ENCODE measurements at regions not wholly inside any gene's neighbourhood (a gene's known extent, or its start where the extent isn't known, plus 50 kb on each side); places are given as distances from the start of the nearest gene placed in this dataset.
A peak's percentile ranks its signal among the peaks of the same experiment; 100 is the strongest.

DNA sequence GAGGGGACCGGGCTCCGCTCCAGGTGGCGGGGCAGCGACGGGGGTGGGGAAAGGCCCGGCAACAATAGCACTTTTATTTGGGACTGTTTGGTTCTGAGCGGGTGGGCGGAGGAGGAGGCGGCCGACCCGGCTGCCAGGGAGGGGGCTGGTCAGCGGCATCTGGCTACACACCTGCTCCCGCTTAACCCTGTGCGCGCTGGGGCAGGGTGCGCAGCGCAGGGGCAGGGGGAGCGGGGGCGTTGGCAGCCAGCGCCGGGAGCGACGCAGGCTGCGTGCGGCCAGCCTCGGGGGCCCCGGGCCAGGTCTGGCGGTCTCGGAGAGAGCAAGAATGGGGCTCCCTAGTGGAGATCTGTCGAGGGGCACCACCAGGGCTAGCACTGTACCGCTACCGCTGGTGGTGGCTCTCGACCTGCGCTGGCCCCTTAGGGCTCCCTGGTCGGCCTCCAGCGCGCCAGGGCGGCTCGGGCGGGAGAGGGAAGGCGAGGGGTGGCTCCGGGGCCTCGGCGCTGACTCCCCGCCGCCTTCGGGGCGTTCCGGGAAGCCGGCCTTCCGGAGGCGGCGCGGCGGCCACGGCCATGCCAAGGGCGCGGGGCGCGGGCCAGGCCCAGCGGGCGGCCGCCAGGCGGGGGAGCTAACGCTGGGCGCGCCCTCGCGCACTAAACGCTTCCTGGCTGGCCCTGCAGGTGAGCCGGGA lies 92.4 kb downstream of the NCR2 start:
- H3K4me3 ChIP-seq: peak overlapping the region; percentile 33 to 58 (median 47)

DNA sequence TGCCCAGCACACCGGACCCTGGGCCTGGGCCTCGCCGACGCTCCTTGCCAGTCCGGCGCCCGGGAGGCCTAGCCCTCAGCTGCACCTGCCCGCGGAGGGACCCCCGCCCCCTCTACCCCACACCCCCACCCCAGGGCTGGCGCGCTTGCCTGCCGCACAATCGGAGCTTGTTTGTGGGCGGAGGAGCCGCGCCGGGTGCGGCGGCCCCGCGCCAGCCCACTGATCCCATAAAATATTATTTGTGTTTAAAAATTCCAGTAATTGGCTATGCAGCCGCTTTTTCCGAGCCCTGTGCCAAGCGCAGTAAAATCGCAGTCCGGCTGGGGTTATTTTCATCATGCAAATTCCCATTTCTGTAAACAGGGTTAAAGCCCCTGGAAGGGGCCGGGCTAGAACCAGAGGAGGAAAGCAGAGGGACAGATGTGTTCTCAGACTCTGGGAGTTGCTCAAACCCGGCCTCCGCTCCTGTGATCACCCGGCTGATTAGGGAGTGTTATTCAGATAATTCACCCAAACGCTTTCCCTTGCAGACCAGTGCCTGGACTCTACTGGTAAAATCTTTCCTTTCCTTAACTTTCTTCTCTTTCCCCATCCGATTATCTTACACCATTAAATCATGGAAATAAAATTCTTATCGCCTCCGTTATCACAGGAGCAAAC lies 93.1 kb downstream of the NCR2 start:
- Histone ChIP-seq H3K36me3 (no peaks in the 10 kb centered on the region), H3K27ac (peak overlapping the region in 1 of 3 donors; percentile 12), H3K27me3 (no peaks in the 10 kb centered on the region), H3K4me3 (peak overlapping the region; percentile 33 to 58 (median 47)), H3K9me3 (no peaks in the 10 kb centered on the region), H3K4me1 (peaks cover 0 to 11% (median 0%) of the 10 kb centered on the region in 4 donors)
- intact Hi-C loops (cut with DNase I): loop anchor here in 1 of 2 donors (10.0 kb wide), 1 partner anchor 166 kb away; no protein-coding TSS in a partner anchor
- TF ChIP-seq, protein P1, sequence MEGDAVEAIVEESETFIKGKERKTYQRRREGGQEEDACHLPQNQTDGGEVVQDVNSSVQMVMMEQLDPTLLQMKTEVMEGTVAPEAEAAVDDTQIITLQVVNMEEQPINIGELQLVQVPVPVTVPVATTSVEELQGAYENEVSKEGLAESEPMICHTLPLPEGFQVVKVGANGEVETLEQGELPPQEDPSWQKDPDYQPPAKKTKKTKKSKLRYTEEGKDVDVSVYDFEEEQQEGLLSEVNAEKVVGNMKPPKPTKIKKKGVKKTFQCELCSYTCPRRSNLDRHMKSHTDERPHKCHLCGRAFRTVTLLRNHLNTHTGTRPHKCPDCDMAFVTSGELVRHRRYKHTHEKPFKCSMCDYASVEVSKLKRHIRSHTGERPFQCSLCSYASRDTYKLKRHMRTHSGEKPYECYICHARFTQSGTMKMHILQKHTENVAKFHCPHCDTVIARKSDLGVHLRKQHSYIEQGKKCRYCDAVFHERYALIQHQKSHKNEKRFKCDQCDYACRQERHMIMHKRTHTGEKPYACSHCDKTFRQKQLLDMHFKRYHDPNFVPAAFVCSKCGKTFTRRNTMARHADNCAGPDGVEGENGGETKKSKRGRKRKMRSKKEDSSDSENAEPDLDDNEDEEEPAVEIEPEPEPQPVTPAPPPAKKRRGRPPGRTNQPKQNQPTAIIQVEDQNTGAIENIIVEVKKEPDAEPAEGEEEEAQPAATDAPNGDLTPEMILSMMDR (IDR thresholded peaks at IDR 0.05): peak in 1 of 4 donors; percentile 1
- TF ChIP-seq POLR2A (IDR thresholded peaks at IDR 0.05): no peak
- 14% methylated on average over 16 of the region's 35 CpGs for WGBS (ENCODE audit: insufficient coverage, low coverage, low lambda C conversion rate, missing lambda C conversion rate)
- no peak for ATAC-seq
- DNase-seq: no peak

More for the DNA sequence above, 92.4 kb downstream of the NCR2 start:
- no peaks in the 10 kb centered on the region for H3K9me3 ChIP-seq
- peak overlapping the region in 1 of 3 donors; percentile 12 for H3K27ac ChIP-seq
- intact Hi-C loops (cut with DNase I): loop anchor here in 1 of 2 donors (10.0 kb wide), 1 partner anchor 167 kb away; no protein-coding TSS in a partner anchor
- TF ChIP-seq, protein P1 (IDR thresholded peaks at IDR 0.05): peak; percentile 21 to 42 (median 28)
- TF ChIP-seq POLR2A (IDR thresholded peaks at IDR 0.05): peak; percentile 41
- no peaks in the 10 kb centered on the region for H3K27me3 ChIP-seq
- no CpG with 5 or more reads among the region's 71 CpGs for WGBS (ENCODE audit: insufficient coverage, low coverage, low lambda C conversion rate, missing lambda C conversion rate)
- peaks cover 0 to 11% (median 0%) of the 10 kb centered on the region in 4 donors for H3K4me1 ChIP-seq
- H3K36me3 ChIP-seq: no peaks in the 10 kb centered on the region
- DNase-seq: peak; percentile 57 to 64 (median 63)
- ATAC-seq: peak; percentile 82 to 86 (median 84)

DNA sequence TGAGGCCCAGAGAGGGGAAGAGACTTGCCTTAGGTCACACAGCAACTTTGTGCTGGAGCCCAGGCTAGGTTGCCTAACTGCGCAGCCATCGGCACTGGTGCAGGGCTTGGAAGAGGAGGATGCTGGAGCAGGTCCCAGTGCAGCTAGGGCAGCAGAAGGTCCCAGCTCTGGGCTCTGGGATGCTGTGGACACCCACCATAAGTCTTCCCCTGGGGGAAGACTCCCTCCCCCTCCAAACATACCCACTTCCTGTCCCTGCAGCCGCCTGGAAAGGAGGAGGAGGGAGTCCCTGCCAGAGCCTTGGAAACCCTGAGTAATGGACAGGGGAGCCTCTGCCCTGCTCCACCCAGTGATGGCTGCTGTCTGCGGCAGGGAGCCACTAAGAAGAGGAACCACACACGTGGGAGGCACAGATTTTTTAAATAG lies 93.6 kb downstream of the NCR2 start:
- no peak for TF ChIP-seq POLR2A (IDR thresholded peaks at IDR 0.05)
- TF ChIP-seq, protein P1 (IDR thresholded peaks at IDR 0.05): no peak
- intact Hi-C loops (cut with DNase I): loop anchor here in 1 of 2 donors (10.0 kb wide), 1 partner anchor 166 kb away; no protein-coding TSS in a partner anchor
- ATAC-seq (no peak), DNase-seq (no peak)
- no peaks in the 10 kb centered on the region for H3K27me3 ChIP-seq
- H3K4me3 ChIP-seq: no peak overlapping the region
- peaks cover 0 to 11% (median 0%) of the 10 kb centered on the region in 4 donors for H3K4me1 ChIP-seq
- H3K36me3 ChIP-seq: no peaks in the 10 kb centered on the region
- H3K9me3 ChIP-seq: no peaks in the 10 kb centered on the region
- 20% methylated on average over 5 of the region's 5 CpGs for WGBS (ENCODE audit: insufficient coverage, low coverage, low lambda C conversion rate, missing lambda C conversion rate)
- H3K27ac ChIP-seq: no peak overlapping the region

DNA sequence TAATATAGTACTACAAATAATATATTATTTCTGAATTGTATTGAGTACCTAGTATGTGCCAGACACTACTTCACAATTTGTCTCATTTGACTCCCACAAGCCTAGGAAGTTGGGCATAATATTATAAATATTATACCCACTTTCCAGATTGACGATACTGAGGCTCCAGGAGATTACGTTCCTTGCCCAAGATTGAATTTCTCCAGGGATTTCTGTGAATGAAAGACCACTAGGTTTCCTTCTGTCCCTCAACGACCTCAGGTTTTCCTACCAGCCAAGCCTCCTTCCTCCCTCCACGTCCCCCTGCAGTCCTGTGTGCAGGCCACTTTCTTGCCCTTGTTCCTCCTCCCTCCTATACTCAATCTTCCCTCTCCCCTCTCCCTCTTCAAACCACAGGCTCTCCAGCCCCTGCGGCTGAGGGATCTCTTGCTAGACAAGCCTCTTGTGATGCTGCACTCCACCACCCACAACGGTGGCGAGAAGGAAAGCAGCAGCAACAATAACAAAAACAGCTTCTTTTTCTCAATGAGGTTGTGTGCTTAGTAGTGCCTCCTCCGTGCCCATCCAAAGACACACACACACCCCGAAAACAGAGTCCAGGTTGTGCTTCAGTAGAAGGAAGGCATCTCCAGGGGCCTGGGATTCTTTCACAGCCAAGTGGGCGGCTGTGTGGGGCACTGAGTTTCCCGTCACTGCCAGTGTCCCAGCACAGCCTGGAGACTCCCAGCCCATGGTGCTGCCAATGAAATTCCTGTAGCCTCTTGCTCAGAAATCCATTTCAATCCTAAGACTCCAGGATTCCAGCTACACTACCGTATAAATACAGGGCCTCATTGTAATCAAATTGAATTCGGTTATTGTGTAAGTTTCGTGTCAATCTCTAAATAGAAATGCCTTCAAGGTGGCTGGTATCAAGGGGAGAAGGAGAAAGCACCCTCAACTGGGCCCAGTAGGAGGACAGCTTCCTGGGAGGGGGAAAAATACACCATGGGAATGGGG lies 94.4 kb downstream of the NCR2 start:
- intact Hi-C loops (cut with DNase I): loop anchor here in 1 of 2 donors (10.0 kb wide), 1 partner anchor 165 kb away; no protein-coding TSS in a partner anchor

More for the DNA sequence above, 94.4 kb downstream of the NCR2 start:
- no peak for ATAC-seq
- TF ChIP-seq, protein P1 (IDR thresholded peaks at IDR 0.05): no peak
- TF ChIP-seq POLR2A (IDR thresholded peaks at IDR 0.05): no peak
- H3K27ac ChIP-seq: no peak overlapping the region
- H3K27me3 ChIP-seq: no peaks in the 10 kb centered on the region
- peaks cover 0 to 11% (median 0%) of the 10 kb centered on the region in 4 donors for H3K4me1 ChIP-seq
- DNase-seq: no peak
- H3K9me3 ChIP-seq: no peaks in the 10 kb centered on the region
- H3K4me3 ChIP-seq: no peak overlapping the region
- WGBS (ENCODE audit: insufficient coverage, low coverage, low lambda C conversion rate, missing lambda C conversion rate): 65% methylated on average over 11 of the region's 14 CpGs
- no peaks in the 10 kb centered on the region for H3K36me3 ChIP-seq
